Heart left ventricle (tissue), 16 donors: ENCODE measurements at regions not wholly inside any gene's neighbourhood (a gene's known extent, or its start where the extent isn't known, plus 50 kb on each side); places are given as distances from the start of the nearest gene placed in this dataset.
"Not testable (repeated sequence)": the region's sequence is repeated elsewhere in the genome, so short reads cannot be mapped to it uniquely, and the experiment has no call there.

Experiments used
- ATAC-seq, 4 donors: fragments of 200-7000 bp; cut with Tn5 transposase; one replicate each; pipeline ENCODE4 v1.9.1; 2020 to 2022; ENCODE audit warnings: moderate library complexity in 4 of 4, mild to moderate bottlenecking in 3 of 4, moderate number of reproducible peaks in 1 of 4
- DNase-seq, 5 donors: peaks; one replicate each; pipeline ENCODE4 v3.0.0-alpha.2; 2020
- H3K27ac ChIP-seq, 12 donors: fragments of 200-600 bp; sonication (generic) in 4 of 12; one replicate each; pipeline versions ENCODE4 v1.5.0 to v1.8.0; 2016 to 2022; ENCODE audit warnings: mild to moderate bottlenecking in 2 of 12
- H3K27me3 ChIP-seq, 9 donors: fragments of 200-600 bp; sonication (generic) in 2 of 9; one replicate each; pipeline versions ENCODE4 v1.5.1 to v1.8.0; 2016 to 2022; ENCODE audit warnings: mild to moderate bottlenecking in 3 of 9
- H3K36me3 ChIP-seq, 9 donors: fragments of 200-600 bp; sonication (generic) in 2 of 9; one replicate each; pipeline versions ENCODE4 v1.5.0 to v1.8.0; 2018 to 2022; ENCODE audit warnings: mild to moderate bottlenecking in 2 of 9
- H3K4me1 ChIP-seq, 12 donors: fragments of 200-600 bp; sonication (generic) in 4 of 12; one replicate each; pipeline versions ENCODE4 v1.5.0 to v1.8.0; 2016 to 2022; ENCODE audit warnings: mild to moderate bottlenecking in 3 of 12
- H3K4me3 ChIP-seq, 12 donors: fragments of 200-600 bp; sonication (generic) in 4 of 12; one replicate each; pipeline versions ENCODE4 v1.5.0 to v1.8.0; 2017 to 2022; ENCODE audit warnings: mild to moderate bottlenecking in 9 of 12, moderate library complexity in 4 of 12
- H3K9me3 ChIP-seq, 12 donors: fragments of 200-600 bp; sonication (generic) in 4 of 12; one replicate each; pipeline versions ENCODE4 v1.5.0 to v1.8.0; 2016 to 2022; ENCODE audit warnings: mild to moderate bottlenecking in 1 of 12
- POLR2A ChIP-seq, 2 donors: fragments of 450-650 bp; IDR thresholded peaks; one replicate each; pipeline ENCODE4 v1.6.1; 2017; ENCODE audit warnings: antibody characterized with exemption in 2 of 2, mild to moderate bottlenecking in 2 of 2, moderate library complexity in 2 of 2
- WGBS, 4 donors: extraction: QIAGEN DNeasy Blood & Tissue Kit in 2 of 4; methylation state at CpG; one replicate each; pipeline versions ENCODE4 v1.1.5 to v1.1.7; 2013 to 2018; 5-methylcytosine and 5-hydroxymethylcytosine counted together
- intact Hi-C, 10 donors: fragments of 100-400 bp; cut with DNase I; formaldehyde crosslinking; loops; one replicate each; pipeline versions ENCODE4 v1.11.1 to v1.14.2; 2022
- TF ChIP-seq, protein P1 (sequence below), 12 donors: fragments of 200-600 bp; sonication (generic) in 4 of 12; IDR thresholded peaks; one replicate each; pipeline versions ENCODE4 v1.5.0 to v1.8.0; 2018 to 2022; ENCODE audit warnings: antibody characterized with exemption in 12 of 12, mild to moderate bottlenecking in 5 of 12
- donor health status: ischemic (EF 13 %, LVEDD 7.1; RV severe dilation, severe dysfunction).
- donor health status: healthy with polysubstance abuse.
- donor health status: DM: no; HTN: yes; CAD: no.
- donor health status: DM: no; HTN: no; CAD: no.
- donor health status: ischemic (EF 25% LVEDD 6.9; RV normal size, moderate dysfunction).
- donor health status: ischemic (EF 25% LVEDD 5.7; RV mildly dilated, moderate dysfunction).
- donor health status: healthy.
- donor health status: DM: yes; HTN: yes; CAD: no.
- donor health status: ischemic (EF 35%, LVEDD 5.7; RV mildly dilated, moderate dysfunction).
- donor health status: nonischemic (EF 11% LVEDD 7.7; RV severe dilation, severe dysfunction).
- donor health status: DM: yes; HTN: yes; CAD: no.
- donor health status: PGD.
- donor health status: ischemic (EF 29% LVEDD 5.4; RV normal size, mild dysfunction).
- donor health status: nonischemic (EF 23%, LVEDD 6.1; RV moderate dilation, normal function).

DNA sequence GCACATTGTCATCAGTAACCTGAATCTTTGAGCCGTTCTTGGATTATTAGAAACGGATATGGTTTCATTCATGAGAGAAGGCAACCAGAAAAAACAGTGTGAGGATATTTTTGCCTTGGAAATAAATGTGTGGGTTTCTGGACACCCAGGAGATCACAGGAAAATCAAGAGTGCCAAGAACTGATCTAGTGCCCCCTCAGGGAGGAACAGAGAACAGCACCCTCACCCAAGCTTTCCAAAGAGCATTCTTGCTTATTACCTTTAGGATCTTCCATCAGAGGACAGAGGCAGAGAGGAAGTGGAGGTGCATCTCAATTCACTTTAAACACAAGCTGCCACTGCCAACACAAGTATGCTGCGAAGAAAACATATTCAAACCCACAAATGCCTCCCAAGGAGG, 851.5 kb upstream of the COBL start:
- ATAC-seq (no peak), DNase-seq (no peak)
- Histone ChIP-seq H3K27ac (no peak overlapping the region), H3K27me3 (no peaks in the 10 kb centered on the region), H3K36me3 (no peaks in the 10 kb centered on the region), H3K9me3 (peaks cover 0 to 7% (median 0%) of the 10 kb centered on the region in 12 donors), H3K4me3 (no peak overlapping the region), H3K4me1 (no peaks in the 10 kb centered on the region)
- TF ChIP-seq, protein P1, sequence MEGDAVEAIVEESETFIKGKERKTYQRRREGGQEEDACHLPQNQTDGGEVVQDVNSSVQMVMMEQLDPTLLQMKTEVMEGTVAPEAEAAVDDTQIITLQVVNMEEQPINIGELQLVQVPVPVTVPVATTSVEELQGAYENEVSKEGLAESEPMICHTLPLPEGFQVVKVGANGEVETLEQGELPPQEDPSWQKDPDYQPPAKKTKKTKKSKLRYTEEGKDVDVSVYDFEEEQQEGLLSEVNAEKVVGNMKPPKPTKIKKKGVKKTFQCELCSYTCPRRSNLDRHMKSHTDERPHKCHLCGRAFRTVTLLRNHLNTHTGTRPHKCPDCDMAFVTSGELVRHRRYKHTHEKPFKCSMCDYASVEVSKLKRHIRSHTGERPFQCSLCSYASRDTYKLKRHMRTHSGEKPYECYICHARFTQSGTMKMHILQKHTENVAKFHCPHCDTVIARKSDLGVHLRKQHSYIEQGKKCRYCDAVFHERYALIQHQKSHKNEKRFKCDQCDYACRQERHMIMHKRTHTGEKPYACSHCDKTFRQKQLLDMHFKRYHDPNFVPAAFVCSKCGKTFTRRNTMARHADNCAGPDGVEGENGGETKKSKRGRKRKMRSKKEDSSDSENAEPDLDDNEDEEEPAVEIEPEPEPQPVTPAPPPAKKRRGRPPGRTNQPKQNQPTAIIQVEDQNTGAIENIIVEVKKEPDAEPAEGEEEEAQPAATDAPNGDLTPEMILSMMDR (IDR thresholded peaks at IDR 0.05), result peak in 1 of 12 donors; percentile 8
- no peak for TF ChIP-seq POLR2A (IDR thresholded peaks at IDR 0.05)
- intact Hi-C loops, result no loop called here
- 67 to 78% (median 77%) methylated on average over 3 of the region's 3 CpGs for WGBS, 4 donors

DNA sequence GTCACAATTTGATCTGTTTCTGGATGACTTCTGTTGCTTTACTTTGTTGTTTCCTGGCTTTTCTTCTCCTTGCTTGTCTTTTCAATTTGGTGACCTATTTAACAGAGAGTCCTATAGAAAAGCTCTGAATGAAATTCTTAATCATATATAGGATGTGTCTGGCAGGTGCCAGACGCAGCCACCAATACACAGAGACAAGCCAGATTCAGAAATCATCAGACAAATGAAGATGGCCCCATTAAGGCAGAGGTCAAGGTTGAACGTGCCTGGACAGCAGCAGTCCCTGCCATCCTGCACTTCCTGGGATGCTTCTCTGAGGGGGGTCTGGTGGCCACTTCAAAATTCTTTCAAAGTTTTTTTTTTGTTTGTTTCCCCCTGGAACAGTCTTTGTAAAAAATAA, 846.7 kb upstream of the COBL start:
- Histone ChIP-seq H3K27me3 (no peaks in the 10 kb centered on the region), H3K27ac (no peak overlapping the region), H3K4me1 (no peaks in the 10 kb centered on the region), H3K36me3 (no peaks in the 10 kb centered on the region), H3K9me3 (peaks cover 0 to 7% (median 0%) of the 10 kb centered on the region in 12 donors), H3K4me3 (no peak overlapping the region)
- intact Hi-C loops, result no loop called here
- no peak for DNase-seq
- no peak for ATAC-seq
- 61 to 71% (median 67%) methylated on average over 2 of the region's 2 CpGs for WGBS, 4 donors
- TF ChIP-seq, protein P1 (IDR thresholded peaks at IDR 0.05), result no peak
- no peak for TF ChIP-seq POLR2A (IDR thresholded peaks at IDR 0.05)

GRCh38 chr7:52161483-52161882, 844.9 kb upstream of the COBL start:
- ATAC-seq (no peak), DNase-seq (no peak)
- H3K9me3 ChIP-seq, result peaks cover 0 to 7% (median 0%) of the 10 kb centered on the region in 12 donors
- intact Hi-C loops, result no loop called here
- no peaks in the 10 kb centered on the region for H3K27me3 ChIP-seq
- H3K4me1 ChIP-seq, result no peaks in the 10 kb centered on the region
- H3K27ac ChIP-seq, result no peak overlapping the region
- no peak overlapping the region for H3K4me3 ChIP-seq
- no peaks in the 10 kb centered on the region for H3K36me3 ChIP-seq
- TF ChIP-seq POLR2A (IDR thresholded peaks at IDR 0.05), result no peak
- TF ChIP-seq, protein P1 (IDR thresholded peaks at IDR 0.05), result no peak

DNA sequence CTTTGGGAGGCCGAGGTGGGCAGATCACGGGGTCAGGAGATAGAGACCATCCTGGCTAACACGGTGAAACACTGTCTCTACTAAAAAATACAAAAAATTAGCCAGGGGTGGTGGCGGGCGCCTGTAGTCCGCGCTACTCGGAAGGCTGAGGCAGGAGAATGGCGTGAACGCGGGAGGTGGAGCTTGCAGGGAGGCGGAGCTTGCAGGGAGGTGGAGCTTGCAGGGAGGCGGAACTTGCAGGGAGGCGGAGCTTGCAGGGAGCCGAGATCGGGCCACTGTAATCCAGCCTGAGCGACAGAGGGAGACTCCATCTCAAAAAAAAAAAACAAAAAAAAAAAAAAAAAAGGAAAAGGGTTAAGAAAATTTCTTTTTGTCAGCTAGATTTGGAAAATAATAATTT, 842.8 kb upstream of the COBL start:
- WGBS, 4 donors, result 90 to 97% (median 96%) methylated on average over 17 of the region's 17 CpGs
- intact Hi-C loops, H3K9me3 ChIP-seq, H3K4me1 ChIP-seq, H3K27ac ChIP-seq, H3K36me3 ChIP-seq, H3K4me3 ChIP-seq, DNase-seq, ATAC-seq, H3K27me3 ChIP-seq: not testable (repeated sequence)

DNA sequence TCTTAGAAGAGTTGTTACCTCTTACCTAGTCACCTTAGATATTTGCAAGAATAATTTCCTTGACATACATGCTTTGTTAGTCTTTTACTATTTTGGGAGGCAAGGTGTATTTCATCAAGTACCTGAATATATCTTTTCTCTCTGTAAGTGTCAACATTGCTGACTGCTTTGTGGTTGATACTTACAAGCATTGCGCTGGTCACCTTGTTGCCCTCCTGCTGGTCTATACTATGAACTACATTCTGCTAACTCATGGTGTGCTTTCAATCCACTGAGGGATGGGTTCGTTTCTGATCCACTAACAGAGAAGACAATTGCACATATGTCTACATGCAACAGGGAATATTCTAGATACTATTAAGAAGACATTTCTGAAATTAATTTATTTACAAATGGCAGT, 837.8 kb upstream of the COBL start:
- Histone ChIP-seq H3K27ac (no peak overlapping the region), H3K27me3 (no peaks in the 10 kb centered on the region), H3K4me1 (no peaks in the 10 kb centered on the region), H3K36me3 (no peaks in the 10 kb centered on the region), H3K4me3 (no peak overlapping the region), H3K9me3 (no peaks in the 10 kb centered on the region)
- ATAC-seq (no peak), DNase-seq (no peak)
- 70 to 83% (median 81%) methylated on average over 2 of the region's 2 CpGs for WGBS, 4 donors
- no peak for TF ChIP-seq POLR2A (IDR thresholded peaks at IDR 0.05)
- TF ChIP-seq, protein P1 (IDR thresholded peaks at IDR 0.05), result no peak
- intact Hi-C loops, result no loop called here
